NCI-H1417 (cell line): ENCODE measurements at regions not wholly inside any gene's neighbourhood (a gene's known extent, or its start where the extent isn't known, plus 50 kb on each side); places are given as distances from the start of the nearest gene placed in this dataset.

Experiments
- DNase-seq, 3 experiments: peaks; one replicate each; lab custom pipeline; 2025; lab: John Stamatoyannopoulos, UW

GRCh38 chr1:81577004-81577697 lies 223.6 kb upstream of the ADGRL2 start:
- peak in 1 of 3 experiments; percentile 22 for DNase-seq

- DNase-seq, result peak in 1 of 3 experiments; percentile 6
These were observed 226.3 kb upstream of the ADGRL2 start for GRCh38 chr1:81574408-81574807.

GRCh38 chr1:81573458-81573857 lies 227.3 kb upstream of the ADGRL2 start:
- DNase-seq, result no peak

- no peak for DNase-seq
These were observed 228.8 kb upstream of the ADGRL2 start for GRCh38 chr1:81571946-81572345.

GRCh38 chr1:81569761-81570160 lies 231.0 kb upstream of the ADGRL2 start:
- no peak for DNase-seq

- DNase-seq, result no peak
These were observed 237.1 kb upstream of the ADGRL2 start for GRCh38 chr1:81563632-81564031.

- DNase-seq, result peak in 1 of 3 experiments; percentile 50
These were observed 237.8 kb upstream of the ADGRL2 start for GRCh38 chr1:81562934-81563333.

GRCh38 chr1:81560629-81561028 lies 240.1 kb upstream of the ADGRL2 start:
- DNase-seq, result no peak

GRCh38 chr1:81559662-81560350 lies 240.9 kb upstream of the ADGRL2 start:
- DNase-seq, result no peak

GRCh38 chr1:81558291-81559076 lies 242.2 kb upstream of the ADGRL2 start:
- no peak for DNase-seq

- no peak for DNase-seq
These were observed 243.8 kb upstream of the ADGRL2 start for GRCh38 chr1:81556968-81557367.

GRCh38 chr1:81554534-81554933 lies 246.2 kb upstream of the ADGRL2 start:
- peak in 1 of 3 experiments; percentile 56 for DNase-seq

GRCh38 chr1:81554108-81554507 lies 246.6 kb upstream of the ADGRL2 start:
- peak; percentile 5 to 83 (median 45) for DNase-seq

- no peak for DNase-seq
These were observed 247.2 kb upstream of the ADGRL2 start for GRCh38 chr1:81553503-81553902.

- peak in 1 of 3 experiments; percentile 20 for DNase-seq
These were observed 248.8 kb upstream of the ADGRL2 start for GRCh38 chr1:81551946-81552345.

GRCh38 chr1:81550753-81551152 lies 250.0 kb upstream of the ADGRL2 start:
- DNase-seq, result peak in 1 of 3 experiments; percentile 24

GRCh38 chr1:81549588-81550127 lies 251.1 kb upstream of the ADGRL2 start:
- DNase-seq, result peak; percentile 1 to 59 (median 32)

GRCh38 chr1:81548918-81549587 lies 251.7 kb upstream of the ADGRL2 start:
- no peak for DNase-seq

- no peak for DNase-seq
These were observed 252.8 kb upstream of the ADGRL2 start for GRCh38 chr1:81547912-81548303.

- DNase-seq, result no peak
These were observed 253.3 kb upstream of the ADGRL2 start for GRCh38 chr1:81547261-81547911.

GRCh38 chr1:81545734-81546133 lies 255.0 kb upstream of the ADGRL2 start:
- DNase-seq, result no peak
